ENCODE measurements at regions not wholly inside any gene's neighbourhood (a gene's known extent, or its start where the extent isn't known, plus 50 kb on each side); places are given as distances from the start of the nearest gene placed in this dataset.

DNA sequence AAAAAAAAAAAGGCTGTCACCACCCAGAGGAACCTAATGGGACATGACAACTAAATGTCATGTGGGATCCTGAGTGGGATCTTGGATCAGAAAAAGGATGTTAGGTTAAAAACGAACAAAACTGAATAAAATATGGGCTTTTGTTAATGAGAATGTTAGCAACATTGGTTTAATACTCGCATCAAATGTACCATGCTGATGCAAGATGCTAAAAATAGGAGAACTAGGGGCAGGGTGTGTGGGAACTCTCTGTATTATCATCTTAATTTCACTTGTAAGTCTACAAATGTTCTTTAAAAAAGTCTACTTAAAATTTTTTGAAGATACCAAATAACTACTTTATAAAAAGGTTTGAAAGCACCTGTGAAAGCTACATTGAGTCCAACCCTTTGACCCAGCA, 88.8 kb upstream of the PRR5 start:
- H3K27ac Mint-ChIP-seq, result no peak overlapping the region
- H3K27me3 Mint-ChIP-seq, result no peaks in the 10 kb centered on the region
- H3K27ac ChIP-seq (ENCODE audit: low read depth, low read length), result no peak overlapping the region
- peaks cover 0 to 13% of the 10 kb centered on the region in 2 donors for H3K9me3 ChIP-seq (ENCODE audit: control insufficient read depth in 1 of 2, low read length in 2 of 2)
- H3K4me3 Mint-ChIP-seq, result no peak overlapping the region
- intact Hi-C loops (cut with micrococcal nuclease), result no loop called here
- H3K4me1 Mint-ChIP-seq, result no peaks in the 10 kb centered on the region
- no peaks in the 10 kb centered on the region for H3K4me1 ChIP-seq (ENCODE audit: insufficient read depth, low read length)
- ChIA-PET POLR2A (ENCODE audit: partially characterized antibody) (no interaction called here), CTCF (ENCODE audit: partially characterized antibody) (no interaction called here)
- H3K27me3 ChIP-seq (ENCODE audit: insufficient read depth, low read length), result no peaks in the 10 kb centered on the region
- peaks cover 0 to 3% of the 10 kb centered on the region in 2 donors for H3K36me3 Mint-ChIP-seq
- H3K36me3 ChIP-seq (ENCODE audit: insufficient read depth, low read length), result no peaks in the 10 kb centered on the region
- no peak for DNase-seq
- no peak overlapping the region for H3K4me3 ChIP-seq (ENCODE audit: low read length in 2 of 2)
- peaks cover 2 to 56% (median 32%) of the 10 kb centered on the region in 8 donors for H3K9me3 Mint-ChIP-seq

DNA sequence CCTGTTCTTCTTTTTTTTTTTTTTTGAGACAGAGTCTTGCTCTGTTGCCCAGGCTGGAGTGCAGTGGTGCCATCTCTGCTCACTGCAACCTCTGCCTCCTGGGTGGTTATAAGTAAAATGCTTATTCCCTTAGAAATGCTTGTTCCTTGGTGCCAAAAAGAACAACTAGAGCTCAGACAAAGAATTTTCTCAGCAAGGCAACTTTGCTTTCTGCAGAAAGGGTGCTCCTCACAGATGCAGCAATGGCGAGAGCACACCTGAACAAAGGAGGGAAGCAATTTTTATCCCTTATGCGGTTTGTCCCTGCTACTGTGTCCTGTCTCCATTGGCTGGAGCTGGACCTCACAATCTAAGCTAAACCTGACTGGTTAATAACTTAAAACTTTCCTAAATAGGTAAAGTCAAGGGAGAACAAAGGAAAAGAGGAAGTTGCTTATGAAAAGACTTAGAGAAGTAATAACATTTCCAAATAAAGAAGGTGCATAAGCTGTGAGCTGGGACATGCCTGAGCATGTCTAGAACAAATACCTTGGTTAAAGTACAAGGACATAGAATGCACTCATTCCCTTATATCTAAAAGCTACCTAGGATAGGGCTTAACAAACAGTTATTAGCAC, 90.0 kb upstream of the PRR5 start:
- Mint-ChIP-seq H3K4me3 (no peak overlapping the region), H3K27ac (no peak overlapping the region), H3K9me3 (peaks cover 2 to 56% (median 32%) of the 10 kb centered on the region in 8 donors), H3K4me1 (no peaks in the 10 kb centered on the region), H3K36me3 (peaks cover 0 to 3% of the 10 kb centered on the region in 2 donors), H3K27me3 (peaks cover 0 to under 1% of the 10 kb centered on the region in 2 donors)
- ChIA-PET POLR2A (ENCODE audit: partially characterized antibody) (no interaction called here), CTCF (ENCODE audit: partially characterized antibody) (interaction anchor here (0.7 kb wide), 1 partner anchor 655 kb away, joined by 3 read pairs; no protein-coding TSS in a partner anchor)
- Histone ChIP-seq H3K27ac (ENCODE audit: low read depth, low read length) (no peak overlapping the region), H3K4me3 (ENCODE audit: low read length in 2 of 2) (no peak overlapping the region), H3K27me3 (ENCODE audit: insufficient read depth, low read length) (no peaks in the 10 kb centered on the region), H3K36me3 (ENCODE audit: insufficient read depth, low read length) (no peaks in the 10 kb centered on the region), H3K9me3 (ENCODE audit: control insufficient read depth in 1 of 2, low read length in 2 of 2) (peaks cover 0 to 13% of the 10 kb centered on the region in 2 donors), H3K4me1 (ENCODE audit: insufficient read depth, low read length) (no peaks in the 10 kb centered on the region)
- DNase-seq, result no peak
- intact Hi-C loops (cut with micrococcal nuclease), result no loop called here

DNA sequence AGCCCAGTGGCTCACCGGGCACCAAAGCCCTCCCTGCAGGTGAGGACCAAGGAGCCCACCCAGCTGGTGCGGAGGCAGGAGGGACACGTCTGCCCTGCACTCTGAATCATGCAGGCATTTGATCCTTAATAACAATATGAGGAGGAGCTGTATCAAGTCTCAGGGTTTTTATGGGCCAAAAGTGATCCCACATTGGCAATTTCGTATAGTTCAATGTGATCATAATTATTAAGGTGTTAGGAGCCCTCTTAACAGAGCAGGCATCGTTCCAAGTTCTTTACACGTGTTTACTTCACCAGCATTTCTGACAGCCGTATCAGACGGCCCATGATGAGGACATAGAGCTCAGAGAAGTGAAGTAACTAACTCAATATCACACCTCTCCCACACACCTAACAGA, 91.9 kb upstream of the PRR5 start:
- Mint-ChIP-seq H3K36me3 (peaks cover 0 to 3% of the 10 kb centered on the region in 2 donors), H3K27ac (peak overlapping the region in 1 of 7 donors; percentile 16), H3K9me3 (peaks cover 2 to 45% (median 30%) of the 10 kb centered on the region in 8 donors), H3K4me3 (no peak overlapping the region), H3K27me3 (peaks cover 4 to 5% of the 10 kb centered on the region in 2 donors), H3K4me1 (no peaks in the 10 kb centered on the region)
- Histone ChIP-seq H3K4me1 (ENCODE audit: insufficient read depth, low read length) (no peaks in the 10 kb centered on the region), H3K36me3 (ENCODE audit: insufficient read depth, low read length) (no peaks in the 10 kb centered on the region), H3K27ac (ENCODE audit: low read depth, low read length) (no peak overlapping the region), H3K9me3 (ENCODE audit: control insufficient read depth in 1 of 2, low read length in 2 of 2) (peaks cover 0 to 9% of the 10 kb centered on the region in 2 donors), H3K27me3 (ENCODE audit: insufficient read depth, low read length) (no peaks in the 10 kb centered on the region), H3K4me3 (ENCODE audit: low read length in 2 of 2) (no peak overlapping the region)
- no peak for DNase-seq
- CTCF ChIA-PET (ENCODE audit: partially characterized antibody), result interaction anchor here (1.7 kb wide), 1 partner anchor 617 kb away, joined by 5 read pairs; no protein-coding TSS in a partner anchor
- intact Hi-C loops (cut with micrococcal nuclease), result no loop called here
- POLR2A ChIA-PET (ENCODE audit: partially characterized antibody), result no interaction called here

DNA sequence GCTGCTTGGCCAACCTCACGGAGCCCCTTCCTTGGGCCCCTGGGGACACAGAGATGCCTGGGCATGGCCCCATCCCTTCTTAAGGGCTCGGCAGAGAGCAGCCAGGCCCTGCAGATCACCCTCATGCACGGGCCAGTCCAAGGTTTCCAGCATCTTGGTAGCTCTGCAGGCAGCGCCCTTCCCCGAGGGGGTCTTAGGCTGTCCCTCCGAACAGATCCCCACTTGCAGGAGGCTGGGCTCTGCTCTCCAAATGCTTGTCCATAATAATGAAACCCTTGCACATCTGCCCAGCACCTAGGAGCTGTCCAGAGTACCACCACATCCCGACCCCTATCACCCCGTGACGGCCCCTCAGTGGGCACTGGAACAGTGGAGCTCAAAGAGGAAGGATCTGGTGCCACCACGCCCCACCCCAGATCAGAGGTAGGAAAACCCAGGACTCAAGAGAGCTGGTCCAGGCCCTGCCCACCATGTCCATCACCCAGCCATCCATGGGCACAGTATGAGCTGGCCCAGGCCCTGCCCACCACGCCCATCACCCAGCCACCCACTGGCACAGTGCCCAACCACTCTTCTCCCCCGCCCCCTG, 92.5 kb upstream of the PRR5 start:
- Mint-ChIP-seq H3K27me3 (peaks cover 7 to 8% of the 10 kb centered on the region in 2 donors), H3K4me1 (no peaks in the 10 kb centered on the region), H3K27ac (no peak overlapping the region), H3K4me3 (no peak overlapping the region), H3K36me3 (peaks cover 0 to 3% of the 10 kb centered on the region in 2 donors), H3K9me3 (peaks cover 2 to 40% (median 25%) of the 10 kb centered on the region in 8 donors)
- Histone ChIP-seq H3K4me3 (ENCODE audit: low read length in 2 of 2) (no peak overlapping the region), H3K27me3 (ENCODE audit: insufficient read depth, low read length) (no peaks in the 10 kb centered on the region), H3K27ac (ENCODE audit: low read depth, low read length) (no peak overlapping the region), H3K4me1 (ENCODE audit: insufficient read depth, low read length) (no peaks in the 10 kb centered on the region), H3K9me3 (ENCODE audit: control insufficient read depth in 1 of 2, low read length in 2 of 2) (peaks cover 0 to 4% of the 10 kb centered on the region in 2 donors), H3K36me3 (ENCODE audit: insufficient read depth, low read length) (no peaks in the 10 kb centered on the region)
- intact Hi-C loops (cut with micrococcal nuclease), result no loop called here
- ChIA-PET POLR2A (ENCODE audit: partially characterized antibody) (no interaction called here), CTCF (ENCODE audit: partially characterized antibody) (interaction anchor here (1.7 kb wide), 1 partner anchor 616 kb away, joined by 5 read pairs; no protein-coding TSS in a partner anchor)
- DNase-seq, result no peak

DNA sequence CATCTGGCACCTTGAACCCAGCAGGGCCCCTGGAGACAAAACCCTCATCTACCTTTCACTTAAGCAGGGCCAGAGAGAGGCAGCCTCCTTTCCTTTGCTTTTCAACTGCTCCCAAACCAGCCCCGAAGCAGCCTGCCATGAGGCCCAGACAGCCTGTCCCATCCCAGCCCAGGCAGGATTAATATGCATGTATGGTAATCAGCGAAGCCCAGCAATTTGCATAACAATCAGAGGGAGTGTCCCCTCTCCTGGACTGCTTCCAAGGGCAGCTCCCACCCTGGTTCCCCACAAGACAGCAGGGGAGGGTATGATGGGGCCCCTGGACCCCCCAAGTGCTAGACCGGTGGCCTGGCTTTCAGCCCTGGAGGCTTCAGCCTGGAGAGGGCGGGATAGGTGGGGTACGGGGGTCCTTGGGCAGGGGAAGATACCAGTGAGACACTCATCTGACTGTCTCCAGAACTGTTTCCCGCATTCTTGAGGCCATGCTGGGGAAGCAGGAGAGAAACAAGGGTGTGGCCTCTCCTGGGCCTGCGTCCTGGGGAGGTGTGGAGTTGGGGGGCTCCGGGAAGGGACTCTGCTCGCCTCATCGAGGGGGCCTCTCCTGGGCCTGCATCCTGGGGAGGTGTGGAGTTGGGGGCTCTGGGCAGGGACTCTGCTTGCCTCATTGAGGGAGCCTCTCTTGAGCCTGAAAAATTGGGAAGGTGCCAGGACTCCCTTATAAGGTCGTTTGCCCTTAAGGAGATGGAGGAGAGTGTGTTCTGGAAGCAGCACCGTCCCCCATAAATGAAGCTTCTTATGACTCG, 93.2 kb upstream of the PRR5 start:
- Histone ChIP-seq H3K27ac (ENCODE audit: low read depth, low read length) (no peak overlapping the region), H3K27me3 (ENCODE audit: insufficient read depth, low read length) (no peaks in the 10 kb centered on the region), H3K36me3 (ENCODE audit: insufficient read depth, low read length) (no peaks in the 10 kb centered on the region), H3K4me3 (ENCODE audit: low read length in 2 of 2) (no peak overlapping the region), H3K9me3 (ENCODE audit: control insufficient read depth in 1 of 2, low read length in 2 of 2) (peaks cover 0 to 4% of the 10 kb centered on the region in 2 donors), H3K4me1 (ENCODE audit: insufficient read depth, low read length) (no peaks in the 10 kb centered on the region)
- Mint-ChIP-seq H3K9me3 (peaks cover 2 to 34% (median 24%) of the 10 kb centered on the region in 8 donors), H3K36me3 (peaks cover 0 to 3% of the 10 kb centered on the region in 2 donors), H3K27ac (no peak overlapping the region), H3K4me1 (no peaks in the 10 kb centered on the region), H3K27me3 (peaks cover 8 to 9% of the 10 kb centered on the region in 2 donors), H3K4me3 (no peak overlapping the region)
- intact Hi-C loops (cut with micrococcal nuclease), result no loop called here
- POLR2A ChIA-PET (ENCODE audit: partially characterized antibody), result no interaction called here
- no peak for DNase-seq
- CTCF ChIA-PET (ENCODE audit: partially characterized antibody), result interaction anchor here (1.7 kb wide), 1 partner anchor 615 kb away, joined by 5 read pairs; no protein-coding TSS in a partner anchor

DNA sequence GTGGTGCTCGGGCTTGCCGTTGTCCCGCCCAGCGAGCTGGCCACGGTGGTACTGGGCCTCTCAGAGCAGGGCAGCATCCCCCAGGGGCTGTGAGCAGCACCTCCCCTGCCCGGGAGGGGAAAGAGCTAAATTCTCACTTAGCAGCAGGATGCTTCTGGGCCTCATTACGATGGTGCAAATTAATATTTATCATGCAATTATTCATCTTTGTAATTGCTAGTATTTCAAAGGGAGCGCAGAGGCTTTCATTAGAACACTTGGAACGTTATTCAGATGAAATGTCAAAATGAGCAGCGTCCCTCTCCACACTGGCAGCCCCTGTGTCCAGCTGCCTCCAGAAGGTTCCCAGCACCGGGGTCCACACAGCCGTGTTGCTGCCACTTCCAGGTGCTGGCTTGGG, 95.9 kb upstream of the PRR5 start:
- H3K9me3 ChIP-seq (ENCODE audit: control insufficient read depth in 1 of 2, low read length in 2 of 2), result no peaks in the 10 kb centered on the region
- peaks cover 8 to 9% of the 10 kb centered on the region in 2 donors for H3K27me3 Mint-ChIP-seq
- no peak for DNase-seq
- no peak overlapping the region for H3K4me3 ChIP-seq (ENCODE audit: low read length in 2 of 2)
- H3K9me3 Mint-ChIP-seq, result peaks cover 0 to 13% (median 7%) of the 10 kb centered on the region in 8 donors
- CTCF ChIA-PET (ENCODE audit: partially characterized antibody), result no interaction called here
- intact Hi-C loops (cut with micrococcal nuclease), result no loop called here
- H3K36me3 ChIP-seq (ENCODE audit: insufficient read depth, low read length), result no peaks in the 10 kb centered on the region
- H3K27me3 ChIP-seq (ENCODE audit: insufficient read depth, low read length), result no peaks in the 10 kb centered on the region
- H3K27ac ChIP-seq (ENCODE audit: low read depth, low read length), result no peak overlapping the region
- POLR2A ChIA-PET (ENCODE audit: partially characterized antibody), result no interaction called here
- H3K4me1 Mint-ChIP-seq, result no peaks in the 10 kb centered on the region
- H3K36me3 Mint-ChIP-seq, result peaks cover 0 to 3% of the 10 kb centered on the region in 2 donors
- H3K4me1 ChIP-seq (ENCODE audit: insufficient read depth, low read length), result no peaks in the 10 kb centered on the region
- no peak overlapping the region for H3K4me3 Mint-ChIP-seq
- no peak overlapping the region for H3K27ac Mint-ChIP-seq

DNA sequence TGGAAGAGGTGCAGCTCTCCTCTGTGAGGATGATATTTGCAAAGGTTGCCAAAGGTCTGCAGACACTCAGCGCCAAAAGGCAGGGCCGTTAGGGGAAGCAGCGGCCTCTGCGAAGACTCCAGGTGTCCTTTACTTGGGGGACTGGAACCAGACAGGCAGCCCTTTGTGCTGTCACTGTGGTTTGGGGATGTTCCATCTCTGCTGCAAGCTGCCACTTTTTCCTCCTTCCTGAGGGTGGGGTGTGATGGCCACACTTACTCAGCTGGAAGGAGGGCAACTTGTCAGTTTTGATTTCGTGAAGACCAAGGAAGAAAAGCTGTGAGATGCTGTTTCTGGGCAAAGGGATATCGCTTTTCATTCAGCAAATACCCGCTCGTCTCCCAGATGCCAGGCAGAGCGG, 96.5 kb upstream of the PRR5 start:
- H3K27me3 Mint-ChIP-seq, result peaks cover 8 to 9% of the 10 kb centered on the region in 2 donors
- POLR2A ChIA-PET (ENCODE audit: partially characterized antibody), result no interaction called here
- Histone ChIP-seq H3K4me1 (ENCODE audit: insufficient read depth, low read length) (no peaks in the 10 kb centered on the region), H3K4me3 (ENCODE audit: low read length in 2 of 2) (no peak overlapping the region), H3K36me3 (ENCODE audit: insufficient read depth, low read length) (no peaks in the 10 kb centered on the region), H3K27me3 (ENCODE audit: insufficient read depth, low read length) (no peaks in the 10 kb centered on the region), H3K9me3 (ENCODE audit: control insufficient read depth in 1 of 2, low read length in 2 of 2) (no peaks in the 10 kb centered on the region), H3K27ac (ENCODE audit: low read depth, low read length) (no peak overlapping the region)
- no peak for DNase-seq
- no peak overlapping the region for H3K27ac Mint-ChIP-seq
- CTCF ChIA-PET (ENCODE audit: partially characterized antibody), result no interaction called here
- H3K4me1 Mint-ChIP-seq, result no peaks in the 10 kb centered on the region
- H3K9me3 Mint-ChIP-seq, result peaks cover 0 to 10% (median 4%) of the 10 kb centered on the region in 8 donors
- H3K4me3 Mint-ChIP-seq, result no peak overlapping the region
- peaks cover 0 to 3% of the 10 kb centered on the region in 2 donors for H3K36me3 Mint-ChIP-seq
- intact Hi-C loops (cut with micrococcal nuclease), result no loop called here

Measured in CD4-positive, alpha-beta memory T cell (primary cell).